ENCODE measurements at regions not wholly inside any gene's neighbourhood (a gene's known extent, or its start where the extent isn't known, plus 50 kb on each side); places are given as distances from the start of the nearest gene placed in this dataset.

- TF ChIP-seq CTCF (IDR thresholded peaks at IDR 0.05; ENCODE audit: low read depth, low read length) (no peak), EZH2phosphoT487 (IDR thresholded peaks at IDR 0.05; ENCODE audit: low read depth) (no peak)
Observed at GRCh38 chr9:36759976-36760375, 187.3 kb downstream of the MELK start.

Data from OCI-LY3 (cell line).